HEK293 (cell line): ENCODE measurements at regions not wholly inside any gene's neighbourhood (a gene's known extent, or its start where the extent isn't known, plus 50 kb on each side); places are given as distances from the start of the nearest gene placed in this dataset.

Experiments
- CTCF ChIA-PET: fragments of 350-600 bp; formaldehyde crosslinking; extraction: SDS; loops from one replicate; lab custom pipeline; 2021; ENCODE audit warnings: antibody characterized with exemption; lab: Yijun Ruan, JAX
- POLR2A ChIA-PET: fragments of 300-600 bp; formaldehyde crosslinking; extraction: SDS; loops from one replicate; lab custom pipeline; 2020; ENCODE audit warnings: antibody characterized with exemption, inconsistent platforms; lab: Yijun Ruan, JAX
- H3K27ac ChIP-seq: fragments of 200-500 bp; sonication (Bioruptor generic); 2 replicates; pipeline ENCODE4 v1.5.1; 2014; ENCODE audit warnings: low read depth, low read length, control low read depth, inconsistent platforms; ENCODE audit errors: extremely low read depth
- H3K36me3 ChIP-seq, 2 experiments: fragments of 200-500 bp in 1 of 2; sonication (Bioruptor generic) in 1 of 2; 1 replicate in 1 of 2; 2 replicates in 1 of 2; pipeline ENCODE4 v1.5.1; 2014 to 2017; ENCODE audit warnings: inconsistent platforms in 2 of 2, low read length in 2 of 2; ENCODE audit not compliant: control insufficient read depth in 2 of 2, insufficient read depth in 1 of 2
- H3K4me1 ChIP-seq: fragments of 200-500 bp; sonication (Bioruptor generic); 2 replicates; pipeline ENCODE4 v1.5.1; 2014; ENCODE audit warnings: mild to moderate bottlenecking, low read length, inconsistent platforms; ENCODE audit not compliant: control insufficient read depth, insufficient read depth
- H3K4me3 ChIP-seq: 2 replicates; pipeline ENCODE4 v1.5.1; 2011; ENCODE audit warnings: low read depth, mild to moderate bottlenecking, control low read depth, low read length, moderate library complexity
- H3K9me3 ChIP-seq: fragments of 200-500 bp; sonication (Bioruptor generic); 2 replicates; pipeline ENCODE4 v1.5.1; 2014; ENCODE audit warnings: low read depth, low read length, inconsistent platforms; ENCODE audit not compliant: control insufficient read depth, insufficient read depth
- BCL6B ChIP-seq: fragments of 450-650 bp; formaldehyde crosslinking; IDR thresholded peaks from 2 replicates; pipeline ENCODE4 v1.5.1; 2017; ENCODE audit warnings: missing biosample characterization, missing genetic modification characterization
- ELK4 ChIP-seq: IDR thresholded peaks from 2 replicates; pipeline ENCODE4 v1.6.1; 2011; ENCODE audit warnings: mild to moderate bottlenecking, low read depth, low read length, borderline replicate concordance
- MYNN ChIP-seq: fragments of 450-650 bp; formaldehyde crosslinking; IDR thresholded peaks from 2 replicates; pipeline ENCODE4 v1.5.1; 2016; ENCODE audit warnings: missing biosample characterization, missing genetic modification characterization, borderline replicate concordance
- SETDB1 ChIP-seq: IDR thresholded peaks from one replicate; pipeline ENCODE4 v1.6.1; 2017; ENCODE audit warnings: mild to moderate bottlenecking, low read length, moderate library complexity, mixed read lengths; ENCODE audit not compliant: insufficient read length
- SP2 ChIP-seq: fragments of 450-650 bp; formaldehyde crosslinking; IDR thresholded peaks from 2 replicates; pipeline ENCODE4 v1.5.1; 2016; ENCODE audit warnings: missing biosample characterization, missing genetic modification characterization
- TCF7L2 ChIP-seq: IDR thresholded peaks from 2 replicates; pipeline ENCODE4 v1.6.1; 2011; ENCODE audit warnings: low read depth, mild to moderate bottlenecking, inconsistent platforms, low read length, moderate library complexity, borderline replicate concordance
- ZBTB1 ChIP-seq: fragments of 450-650 bp; formaldehyde crosslinking; IDR thresholded peaks from 2 replicates; pipeline ENCODE4 v1.5.1; 2016; ENCODE audit warnings: missing biosample characterization, missing genetic modification characterization
- ZNF169 ChIP-seq: fragments of 450-650 bp; formaldehyde crosslinking; IDR thresholded peaks from 2 replicates; pipeline ENCODE4 v1.5.1; 2016; ENCODE audit warnings: missing biosample characterization, missing genetic modification characterization
- ZNF274 ChIP-seq, 2 experiments: fragments of 200-500 bp in 1 of 2; fragments of 450-650 bp in 1 of 2; sonication (Bioruptor generic) in 1 of 2; formaldehyde crosslinking in 1 of 2; IDR thresholded peaks; 2 replicates each; pipeline versions ENCODE4 v1.5.1 to v1.6.1; 2014 to 2016; ENCODE audit warnings: borderline replicate concordance in 1 of 2, inconsistent platforms in 1 of 2, low read length in 1 of 2, missing biosample characterization in 1 of 2, missing genetic modification characterization in 1 of 2
- ZNF362 ChIP-seq: fragments of 450-650 bp; formaldehyde crosslinking; IDR thresholded peaks from 2 replicates; pipeline ENCODE4 v1.5.1; 2016; ENCODE audit warnings: missing biosample characterization, missing genetic modification characterization
- ZNF394 ChIP-seq: fragments of 450-650 bp; formaldehyde crosslinking; IDR thresholded peaks from 2 replicates; pipeline ENCODE4 v1.5.1; 2016; ENCODE audit warnings: missing biosample characterization, missing genetic modification characterization, mild to moderate bottlenecking, moderate library complexity, borderline replicate concordance
- ZNF398 ChIP-seq: fragments of 450-650 bp; formaldehyde crosslinking; IDR thresholded peaks from 2 replicates; pipeline ENCODE4 v1.5.1; 2017; ENCODE audit warnings: missing biosample characterization, missing genetic modification characterization
- ZNF510 ChIP-seq: fragments of 450-650 bp; formaldehyde crosslinking; IDR thresholded peaks from 2 replicates; pipeline ENCODE4 v1.5.1; 2018; ENCODE audit warnings: mild to moderate bottlenecking, missing genetic modification characterization, missing biosample characterization; ENCODE audit not compliant: insufficient replicate concordance
- ZNF544 ChIP-seq: fragments of 450-650 bp; formaldehyde crosslinking; IDR thresholded peaks from 2 replicates; pipeline ENCODE4 v1.5.0; 2017; ENCODE audit warnings: missing biosample characterization, missing genetic modification characterization
- ZNF654 ChIP-seq: fragments of 450-650 bp; formaldehyde crosslinking; IDR thresholded peaks from 2 replicates; pipeline ENCODE4 v1.5.1; 2016; ENCODE audit warnings: low read depth, missing biosample characterization, missing genetic modification characterization
- ZNF747 ChIP-seq: fragments of 450-650 bp; formaldehyde crosslinking; IDR thresholded peaks from 2 replicates; pipeline ENCODE4 v1.5.1; 2016; ENCODE audit warnings: missing biosample characterization, missing genetic modification characterization
- ZNF776 ChIP-seq: fragments of 450-650 bp; formaldehyde crosslinking; IDR thresholded peaks from 2 replicates; pipeline ENCODE4 v1.5.0; 2017; ENCODE audit warnings: missing biosample characterization, missing genetic modification characterization, borderline replicate concordance
- ZNF843 ChIP-seq: fragments of 450-650 bp; formaldehyde crosslinking; IDR thresholded peaks from 2 replicates; pipeline ENCODE4 v1.5.1; 2016; ENCODE audit warnings: missing biosample characterization, missing genetic modification characterization
- ZXDB ChIP-seq: fragments of 450-650 bp; formaldehyde crosslinking; IDR thresholded peaks from 2 replicates; pipeline ENCODE4 v1.5.1; 2016; ENCODE audit warnings: missing biosample characterization, missing genetic modification characterization

- Histone ChIP-seq H3K27ac (no peak overlapping the region), H3K4me3 (no peak overlapping the region), H3K36me3 (no peaks in the 10 kb centered on the region), H3K4me1 (no peaks in the 10 kb centered on the region), H3K9me3 (no peaks in the 10 kb centered on the region)
- ChIA-PET CTCF (no interaction called here), POLR2A (no interaction called here)
- TF ChIP-seq MYNN = no peak
- no peak for TF ChIP-seq ZNF510 (tag by site-specific recombination)
Measured at GRCh38 chr4:64846417-64846816, 437.2 kb upstream of the TECRL start.

- H3K4me1 ChIP-seq = no peaks in the 10 kb centered on the region
- no peaks in the 10 kb centered on the region for H3K9me3 ChIP-seq
- no peak overlapping the region for H3K4me3 ChIP-seq
- H3K27ac ChIP-seq = no peak overlapping the region
- no peaks in the 10 kb centered on the region for H3K36me3 ChIP-seq
- ChIA-PET POLR2A (no interaction called here), CTCF (no interaction called here)
- TF ChIP-seq ZNF398 = no peak
- peak; percentile 99 for TF ChIP-seq TCF7L2
Measured at GRCh38 chr4:64829749-64830148, 420.5 kb upstream of the TECRL start.

GRCh38 chr4:64824591-64824990, 415.3 kb upstream of the TECRL start:
- Histone ChIP-seq H3K27ac (no peak overlapping the region), H3K4me1 (no peaks in the 10 kb centered on the region), H3K9me3 (no peaks in the 10 kb centered on the region), H3K4me3 (no peak overlapping the region), H3K36me3 (no peaks in the 10 kb centered on the region)
- POLR2A ChIA-PET = no interaction called here
- CTCF ChIA-PET = no interaction called here
- TF ChIP-seq ZNF169 (tag by site-specific recombination) (no peak), ZNF747 (tag by site-specific recombination) (no peak), ZXDB (tag by site-specific recombination) (no peak), ZNF776 (no peak), SP2 (tag by site-specific recombination) (no peak), ELK4 (no peak), ZNF654 (tag by site-specific recombination) (no peak), ZBTB1 (tag by site-specific recombination) (no peak), ZNF274 (IDR thresholded peaks at IDR 0.05; ENCODE audit: low read length) (no peak), ZNF274 (tag by site-specific recombination; IDR thresholded peaks at IDR 0.05; ENCODE audit: borderline replicate concordance) (no peak), BCL6B (no peak), SETDB1 (no peak), ZNF362 (tag by site-specific recombination) (no peak), ZNF843 (tag by site-specific recombination) (no peak), ZNF394 (tag by site-specific recombination) (no peak), ZNF544 (tag by site-specific recombination) (no peak)
